Peyer's patch (tissue), 4 donors: ENCODE measurements at regions not wholly inside any gene's neighbourhood (a gene's known extent, or its start where the extent isn't known, plus 50 kb on each side); places are given as distances from the start of the nearest gene placed in this dataset.

Experiments used
- CTCF ChIP-seq, 6 experiments: fragments of 450-650 bp in 4 of 6; fragments of 200-600 bp in 2 of 6; sonication (generic) in 1 of 6; IDR thresholded peaks; one replicate each; pipeline ENCODE4 v1.5.1; 2017 to 2019; ENCODE audit warnings: antibody characterized with exemption in 6 of 6, mild to moderate bottlenecking in 3 of 6, moderate library complexity in 1 of 6
- POLR2A ChIP-seq, 2 donors: fragments of 450-650 bp; IDR thresholded peaks; one replicate each; pipeline ENCODE4 v1.5.1; 2017; ENCODE audit warnings: antibody characterized with exemption in 2 of 2, mild to moderate bottlenecking in 2 of 2, moderate library complexity in 2 of 2

GRCh38 chr1:208917281-208917680, 666.2 kb upstream of the CAMK1G start:
- no peak for TF ChIP-seq CTCF (IDR thresholded peaks at IDR 0.05)
- TF ChIP-seq POLR2A (IDR thresholded peaks at IDR 0.05): no peak
